ENCODE measurements at regions not wholly inside any gene's neighbourhood (a gene's known extent, or its start where the extent isn't known, plus 50 kb on each side); places are given as distances from the start of the nearest gene placed in this dataset.

- TF ChIP-seq ZFX (IDR thresholded peaks at IDR 0.05; ENCODE audit: borderline replicate concordance), result no peak
- TF ChIP-seq CTCF (IDR thresholded peaks at IDR 0.05), result no peak
- no peak overlapping the region for H3K27ac ChIP-seq
These were observed 66.6 kb downstream of the YIPF5 start for GRCh38 chr5:144103611-144104485.

GRCh38 chr5:144105371-144105770, 65.1 kb downstream of the YIPF5 start:
- H3K27ac ChIP-seq, result no peak overlapping the region
- TF ChIP-seq CTCF (IDR thresholded peaks at IDR 0.05), result no peak
- no peak for TF ChIP-seq ZFX (IDR thresholded peaks at IDR 0.05; ENCODE audit: borderline replicate concordance)

- TF ChIP-seq ZFX (IDR thresholded peaks at IDR 0.05; ENCODE audit: borderline replicate concordance) (no peak), CTCF (IDR thresholded peaks at IDR 0.05) (no peak)
- H3K27ac ChIP-seq, result no peak overlapping the region
These were observed 62.3 kb downstream of the YIPF5 start for GRCh38 chr5:144108131-144108530.

Measured in 22Rv1 (cell line).